Fibroblast of peridontal ligament (primary cell): ENCODE measurements at regions not wholly inside any gene's neighbourhood (a gene's known extent, or its start where the extent isn't known, plus 50 kb on each side); places are given as distances from the start of the nearest gene placed in this dataset.

Experiments used
- DNase-seq: peaks from one replicate; pipeline ENCODE4 v3.0.0-alpha.2; 2010; ENCODE audit errors: extremely low read depth

DNA sequence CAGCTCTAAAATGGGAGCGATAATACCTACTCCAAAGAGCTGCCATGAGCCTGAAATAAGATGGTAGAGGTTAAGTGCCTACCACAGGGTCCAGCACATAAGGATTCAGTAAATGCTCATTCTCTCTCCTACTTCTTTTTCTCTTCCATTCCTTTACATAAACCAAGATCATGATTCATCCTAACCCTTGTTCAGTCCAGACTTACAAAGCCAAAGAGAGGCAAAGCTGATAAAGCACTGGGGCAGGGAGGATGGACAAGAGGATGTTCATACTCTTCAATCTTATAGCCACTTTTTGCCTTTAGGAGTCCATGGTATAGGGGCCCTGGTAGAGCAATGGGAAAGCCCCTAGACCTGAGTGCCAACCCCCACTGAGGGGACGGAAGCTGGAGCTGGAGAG is 75.6 kb upstream of the PKDCC start:
- no peak for DNase-seq

DNA sequence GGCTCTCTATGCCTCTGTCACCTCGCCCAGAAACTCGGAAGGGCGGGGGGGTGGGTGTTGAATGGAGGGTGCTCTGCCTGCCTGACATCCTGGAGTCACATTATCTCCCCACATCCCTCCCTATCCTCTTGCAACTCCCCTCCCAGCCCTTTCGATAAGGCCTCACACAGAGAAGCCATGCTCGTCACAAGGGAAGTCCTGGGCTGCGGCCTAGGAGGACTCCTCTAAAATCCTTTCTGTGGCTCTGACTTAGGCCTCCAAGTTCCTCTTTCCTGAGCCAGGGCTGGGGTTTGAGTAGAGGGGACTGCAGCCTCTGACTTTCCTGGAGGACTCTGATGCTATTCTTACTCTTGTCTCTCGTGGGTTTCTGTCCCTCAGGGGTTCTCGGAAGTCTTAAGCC is 75.0 kb upstream of the PKDCC start:
- DNase-seq = no peak

DNA sequence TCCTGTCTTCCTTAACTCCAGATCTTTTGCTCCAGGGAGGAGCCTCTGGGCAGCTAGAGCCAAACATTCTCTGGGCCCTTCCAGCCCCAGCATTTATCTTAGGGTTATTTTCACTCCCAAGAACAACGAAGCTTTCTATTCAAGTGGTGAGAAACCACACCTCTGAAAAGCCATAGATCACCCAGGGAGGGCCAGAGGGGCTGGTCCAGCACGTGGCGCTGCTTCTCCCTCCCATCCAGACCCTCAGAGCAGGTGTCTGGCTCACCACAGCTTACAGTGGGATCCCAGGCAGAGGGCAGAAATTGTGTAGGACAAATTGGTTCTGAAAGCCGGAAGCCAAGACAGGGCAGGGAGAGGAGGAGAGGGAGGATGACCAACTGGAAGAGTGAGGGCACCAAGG is 74.0 kb upstream of the PKDCC start:
- no peak for DNase-seq

GRCh38 chr2:41981417-41981816 is 66.4 kb upstream of the PKDCC start:
- DNase-seq = no peak

- no peak for DNase-seq
Measured at GRCh38 chr2:41985573-41986095, 62.2 kb upstream of the PKDCC start.

- DNase-seq = no peak
Measured at GRCh38 chr2:41989501-41990180, 58.2 kb upstream of the PKDCC start.

- no peak for DNase-seq
Measured at GRCh38 chr2:41990245-41990644, 57.6 kb upstream of the PKDCC start.

DNA sequence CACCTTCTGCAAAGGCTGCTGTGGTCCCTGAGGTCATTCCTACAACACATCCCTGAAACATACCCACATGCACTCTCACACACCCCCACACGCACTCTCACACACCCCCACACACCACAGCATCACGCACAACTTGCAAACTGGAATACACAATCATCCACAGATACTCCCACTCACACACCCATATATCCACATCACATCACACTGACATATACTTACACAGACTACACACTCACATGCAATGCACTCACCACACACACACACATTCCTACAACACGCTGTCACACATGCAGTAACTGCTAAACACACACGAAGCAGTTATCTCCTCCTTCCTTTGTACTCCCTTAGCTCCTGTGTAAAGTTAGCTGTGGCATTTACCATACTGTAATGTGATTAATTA is 57.1 kb upstream of the PKDCC start:
- peak; percentile 34 for DNase-seq

DNA sequence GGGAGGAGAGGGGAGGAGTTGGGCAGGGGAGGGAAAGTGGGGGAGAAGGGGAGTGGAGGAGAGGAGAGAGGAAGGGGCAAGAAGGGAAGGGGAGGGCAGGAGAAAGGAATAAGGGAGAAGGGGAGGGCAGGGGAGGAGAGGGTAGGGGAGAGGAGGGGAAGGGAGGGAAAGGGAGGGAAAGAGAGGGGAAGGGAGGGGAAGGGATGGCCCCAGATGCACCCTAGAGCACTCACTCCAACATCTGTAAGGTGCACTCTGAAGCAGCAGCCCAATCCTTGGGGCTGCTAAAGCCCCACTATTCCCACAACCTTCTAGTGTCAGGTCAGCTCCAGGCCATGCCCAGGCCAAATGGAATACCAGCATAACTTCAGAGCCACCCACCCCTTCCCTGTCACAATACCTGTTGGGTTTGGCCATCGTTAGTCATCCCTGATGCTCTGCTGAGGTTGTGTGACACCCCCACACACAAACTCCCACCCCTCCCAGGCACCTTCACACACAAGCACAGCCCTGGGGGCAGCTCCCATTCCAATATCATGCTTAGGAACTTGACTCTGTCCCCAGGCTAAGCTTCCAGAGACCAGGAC is 55.7 kb upstream of the PKDCC start:
- no peak for DNase-seq

DNA sequence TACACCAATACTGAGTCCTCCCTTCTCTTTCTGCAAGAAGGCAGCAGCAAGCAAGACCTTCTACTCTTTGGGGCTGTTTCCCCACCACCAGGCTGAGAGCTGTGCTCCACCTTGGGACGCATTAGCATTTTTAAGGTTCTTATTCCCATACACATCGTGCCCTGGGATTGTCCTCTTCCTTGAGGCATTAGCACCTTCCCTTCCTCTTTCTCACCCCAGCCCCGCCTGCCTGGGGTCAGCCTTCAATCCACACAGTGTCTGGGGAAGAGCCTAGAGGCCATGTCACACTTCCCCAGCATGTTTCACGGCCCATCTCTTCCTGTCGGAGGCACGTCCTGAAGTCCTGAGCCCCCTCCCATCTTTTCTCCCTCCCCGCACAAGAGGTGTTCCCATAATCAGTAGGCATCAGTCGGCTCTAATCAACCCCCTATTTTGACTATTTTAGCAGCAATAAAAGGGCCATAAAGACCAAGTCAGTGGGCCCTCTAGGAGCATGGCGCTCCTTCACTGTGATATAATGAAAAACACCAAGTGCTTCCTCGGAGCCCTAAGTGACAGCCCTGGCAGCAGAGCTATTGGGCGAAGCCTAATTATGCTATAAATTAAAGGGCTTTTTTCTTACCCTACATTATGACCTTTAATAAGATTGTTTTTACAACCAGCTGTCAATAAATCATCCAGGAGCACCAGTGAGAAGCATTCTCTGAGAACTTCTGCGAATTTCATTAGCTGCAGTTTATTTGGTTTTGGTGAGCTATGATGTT is 55.0 kb upstream of the PKDCC start:
- no peak for DNase-seq

DNA sequence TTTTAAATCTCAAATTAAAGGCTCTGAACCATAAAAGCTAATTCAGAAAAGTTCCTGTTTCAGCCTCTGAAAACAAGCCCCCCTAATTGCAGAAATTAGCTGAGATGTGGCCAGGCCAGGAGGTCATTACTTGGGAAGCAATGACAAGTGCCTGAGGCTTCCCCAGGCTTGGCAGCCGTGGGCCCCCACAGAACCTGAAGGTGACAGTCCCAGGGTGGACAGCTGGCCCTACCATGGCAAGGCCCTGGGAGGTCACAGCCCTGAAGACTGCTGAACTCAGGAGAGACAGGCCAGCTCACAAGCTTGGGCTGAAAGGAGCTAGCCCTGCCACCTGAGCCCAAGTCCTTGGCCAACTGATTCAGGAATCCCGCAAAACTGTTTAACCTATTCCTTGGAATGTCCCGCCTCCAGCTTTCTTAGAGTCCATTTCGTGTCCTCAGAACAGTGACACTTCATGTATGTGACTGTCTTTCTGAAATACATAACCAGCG is 54.3 kb upstream of the PKDCC start:
- no peak for DNase-seq

- peak; percentile 84 for DNase-seq
Measured at GRCh38 chr2:41994233-41994637, 53.6 kb upstream of the PKDCC start.

GRCh38 chr2:41994661-41995060 is 53.2 kb upstream of the PKDCC start:
- DNase-seq = no peak

GRCh38 chr2:41997561-41997960 is 50.3 kb upstream of the PKDCC start:
- no peak for DNase-seq
